H1 (cell line): ENCODE measurements at regions not wholly inside any gene's neighbourhood (a gene's known extent, or its start where the extent isn't known, plus 50 kb on each side); places are given as distances from the start of the nearest gene placed in this dataset.

Experiments
- CHD7 ChIP-seq: fragments of 300-600 bp; sonication (generic); IDR thresholded peaks from 2 replicates; pipeline ENCODE4 v1.7.1; 2012; ENCODE audit warnings: low read length, moderate library complexity, mild to moderate bottlenecking, inconsistent platforms; ENCODE audit not compliant: insufficient replicate concordance

GRCh38 chr6:15892369-15892768 lies 229.5 kb upstream of the DTNBP1 start (continued):
- no peak for TF ChIP-seq CHD7
